OCI-LY7 (cell line): ENCODE measurements at regions not wholly inside any gene's neighbourhood (a gene's known extent, or its start where the extent isn't known, plus 50 kb on each side); places are given as distances from the start of the nearest gene placed in this dataset.

ENCODE experiments used
- BruUV-seq: library from RNA; stranded (reverse); fragments of 400-500 nt; replicated peaks from 2 replicates; lab custom pipeline; 2021; lab: Mats Ljungman, UMichigan
- CTCF ChIA-PET: fragments of 300-600 bp; sonication (Branson Sonifier 250); formaldehyde crosslinking; loops from one replicate; lab custom pipeline; 2022; ENCODE audit warnings: antibody characterized with exemption; ENCODE audit not compliant: unreplicated experiment; lab: Charles Lee
- POLR2A ChIA-PET: fragments of 300-600 bp; sonication (Branson Sonifier 250); formaldehyde crosslinking; loops from one replicate; lab custom pipeline; 2022; ENCODE audit warnings: antibody characterized with exemption; lab: Charles Lee
- DNase-seq: peaks from one replicate; pipeline ENCODE4 v3.0.0-alpha.2; 2015; ENCODE audit warnings: low spot score
- H2AFZ ChIP-seq: fragments of 200-600 bp; sonication (generic), shearing (Covaris generic); 2 replicates; pipeline ENCODE4 v1.6.1; 2014; ENCODE audit warnings: mild to moderate bottlenecking, antibody characterized with exemption, low read length, moderate library complexity
- H3K27ac ChIP-seq: fragments of 200-600 bp; sonication (generic); 2 replicates; pipeline ENCODE4 v1.5.1; 2014; ENCODE audit warnings: mixed run types, low read depth, mild to moderate bottlenecking, moderate library complexity, low read length, inconsistent platforms; ENCODE audit not compliant: poor library complexity, severe bottlenecking
- H3K36me3 ChIP-seq: fragments of 200-600 bp; sonication (generic); 2 replicates; pipeline ENCODE4 v1.6.1; 2014; ENCODE audit warnings: mild to moderate bottlenecking, antibody characterized with exemption, low read length, moderate library complexity, mixed read lengths; ENCODE audit not compliant: insufficient read depth
- H3K4me1 ChIP-seq: fragments of 200-600 bp; sonication (generic); 2 replicates; pipeline ENCODE4 v1.5.1; 2014; ENCODE audit warnings: mild to moderate bottlenecking, low read length; ENCODE audit not compliant: insufficient read depth, poor library complexity, severe bottlenecking
- H3K4me2 ChIP-seq: fragments of 200-600 bp; sonication (generic); 2 replicates; pipeline ENCODE4 v1.6.1; 2014; ENCODE audit warnings: mild to moderate bottlenecking, low read length
- H3K4me3 ChIP-seq: fragments of 200-600 bp; sonication (generic); 2 replicates; pipeline ENCODE4 v1.5.1; 2014; ENCODE audit warnings: mild to moderate bottlenecking, low read depth, low read length; ENCODE audit not compliant: poor library complexity, severe bottlenecking
- H3K79me2 ChIP-seq: fragments of 200-600 bp; sonication (generic); 2 replicates; pipeline ENCODE4 v1.6.1; 2016; ENCODE audit warnings: low read depth, mild to moderate bottlenecking, low read length, moderate library complexity, mixed read lengths; ENCODE audit not compliant: insufficient read depth
- H3K9me2 ChIP-seq: fragments of 200-600 bp; sonication (generic); 2 replicates; pipeline ENCODE4 v1.6.1; 2016; ENCODE audit warnings: mild to moderate bottlenecking, low read length, mixed read lengths; ENCODE audit not compliant: insufficient read depth
- H3K9me3 ChIP-seq: fragments of 200-600 bp; sonication (generic); 2 replicates; pipeline ENCODE4 v1.6.1; 2014; ENCODE audit warnings: mild to moderate bottlenecking, mixed run types, low read length, mixed read lengths
- H4K20me1 ChIP-seq: fragments of 200-600 bp; sonication (generic); 2 replicates; pipeline ENCODE4 v1.6.1; 2014; ENCODE audit warnings: mild to moderate bottlenecking, antibody characterized with exemption, low read length, moderate library complexity, mixed read lengths; ENCODE audit not compliant: insufficient read depth
- CTCF ChIP-seq: fragments of 200-600 bp; sonication (generic); conservative IDR thresholded peaks from 2 replicates; pipeline ENCODE4 v1.5.1; 2014; ENCODE audit warnings: mild to moderate bottlenecking, antibody characterized with exemption, low read length, moderate library complexity, mixed read lengths
- EZH2phosphoT487 ChIP-seq: fragments of 200-600 bp; sonication (generic); IDR thresholded peaks from 2 replicates; pipeline ENCODE4 v1.6.1; 2018; ENCODE audit warnings: low read depth, borderline replicate concordance, mild to moderate bottlenecking, mixed run types, antibody characterized with exemption, low read length, moderate library complexity, mixed read lengths
- intact Hi-C: fragments of 100-400 bp; cut with micrococcal nuclease; formaldehyde crosslinking; loops from one replicate; pipeline ENCODE4 v1.10.0; 2022; ENCODE audit not compliant: unreplicated experiment

GRCh38 chr1:68889471-68889870 lies 392.6 kb upstream of the DEPDC1 start:
- no TSS peak for BruUV-seq
- intact Hi-C loops = no loop called here
- POLR2A ChIA-PET = no interaction called here

GRCh38 chr1:68890736-68891135 lies 393.9 kb upstream of the DEPDC1 start:
- POLR2A ChIA-PET = no interaction called here
- CTCF ChIA-PET = no interaction called here
- TF ChIP-seq CTCF = no peak
- no peak for TF ChIP-seq EZH2phosphoT487

More at GRCh38 chr1:68889471-68889870, 392.6 kb upstream of the DEPDC1 start:
- Histone ChIP-seq H3K79me2 (no peaks in the 10 kb centered on the region), H3K4me3 (no peak overlapping the region), H2AFZ (no peak overlapping the region), H3K4me1 (no peaks in the 10 kb centered on the region), H3K36me3 (no peaks in the 10 kb centered on the region), H4K20me1 (no peaks in the 10 kb centered on the region), H3K27ac (no peak overlapping the region), H3K9me2 (no peaks in the 10 kb centered on the region), H3K9me3 (no peaks in the 10 kb centered on the region), H3K4me2 (no peak overlapping the region)
- CTCF ChIA-PET = no interaction called here
- DNase-seq = no peak
- no peak for TF ChIP-seq EZH2phosphoT487
- TF ChIP-seq CTCF = no peak

GRCh38 chr1:68904477-68904876 lies 407.6 kb upstream of the DEPDC1 start:
- Histone ChIP-seq H3K9me3 (no peaks in the 10 kb centered on the region), H3K36me3 (no peaks in the 10 kb centered on the region), H3K4me3 (no peak overlapping the region), H3K4me2 (no peak overlapping the region), H3K4me1 (no peaks in the 10 kb centered on the region), H4K20me1 (no peaks in the 10 kb centered on the region), H3K27ac (no peak overlapping the region), H3K79me2 (no peaks in the 10 kb centered on the region), H3K9me2 (no peaks in the 10 kb centered on the region), H2AFZ (no peak overlapping the region)
- intact Hi-C loops = no loop called here
- ChIA-PET CTCF (no interaction called here), POLR2A (interaction anchor here (1.4 kb wide), 1 partner anchor 13 kb away, joined by 4 read pairs; no protein-coding TSS in a partner anchor)
- no peak for TF ChIP-seq CTCF
- no peak for DNase-seq
- no TSS peak for BruUV-seq

More at GRCh38 chr1:68890736-68891135, 393.9 kb upstream of the DEPDC1 start:
- intact Hi-C loops = no loop called here
- DNase-seq = no peak
- no peaks in the 10 kb centered on the region for H3K79me2 ChIP-seq
- no peaks in the 10 kb centered on the region for H3K36me3 ChIP-seq
- H3K4me2 ChIP-seq = no peak overlapping the region
- H3K4me3 ChIP-seq = no peak overlapping the region
- no TSS peak for BruUV-seq
- no peak overlapping the region for H3K27ac ChIP-seq
- H3K9me2 ChIP-seq = no peaks in the 10 kb centered on the region
- H3K4me1 ChIP-seq = no peaks in the 10 kb centered on the region
- H3K9me3 ChIP-seq = no peaks in the 10 kb centered on the region
- no peak overlapping the region for H2AFZ ChIP-seq
- no peaks in the 10 kb centered on the region for H4K20me1 ChIP-seq
